OCI-LY7 (cell line): ENCODE measurements at regions not wholly inside any gene's neighbourhood (a gene's known extent, or its start where the extent isn't known, plus 50 kb on each side); places are given as distances from the start of the nearest gene placed in this dataset.

ENCODE experiments used
- BruUV-seq: library from RNA; stranded (reverse); fragments of 400-500 nt; replicated peaks from 2 replicates; lab custom pipeline; 2021; lab: Mats Ljungman, UMichigan
- CTCF ChIA-PET: fragments of 300-600 bp; sonication (Branson Sonifier 250); formaldehyde crosslinking; loops from one replicate; lab custom pipeline; 2022; ENCODE audit warnings: antibody characterized with exemption; ENCODE audit not compliant: unreplicated experiment; lab: Charles Lee
- POLR2A ChIA-PET: fragments of 300-600 bp; sonication (Branson Sonifier 250); formaldehyde crosslinking; loops from one replicate; lab custom pipeline; 2022; ENCODE audit warnings: antibody characterized with exemption; lab: Charles Lee
- DNase-seq: peaks from one replicate; pipeline ENCODE4 v3.0.0-alpha.2; 2015; ENCODE audit warnings: low spot score
- H2AFZ ChIP-seq: fragments of 200-600 bp; sonication (generic), shearing (Covaris generic); 2 replicates; pipeline ENCODE4 v1.6.1; 2014; ENCODE audit warnings: mild to moderate bottlenecking, antibody characterized with exemption, low read length, moderate library complexity
- H3K27ac ChIP-seq: fragments of 200-600 bp; sonication (generic); 2 replicates; pipeline ENCODE4 v1.5.1; 2014; ENCODE audit warnings: mixed run types, low read depth, mild to moderate bottlenecking, moderate library complexity, low read length, inconsistent platforms; ENCODE audit not compliant: poor library complexity, severe bottlenecking
- H3K36me3 ChIP-seq: fragments of 200-600 bp; sonication (generic); 2 replicates; pipeline ENCODE4 v1.6.1; 2014; ENCODE audit warnings: mild to moderate bottlenecking, antibody characterized with exemption, low read length, moderate library complexity, mixed read lengths; ENCODE audit not compliant: insufficient read depth
- H3K4me1 ChIP-seq: fragments of 200-600 bp; sonication (generic); 2 replicates; pipeline ENCODE4 v1.5.1; 2014; ENCODE audit warnings: mild to moderate bottlenecking, low read length; ENCODE audit not compliant: insufficient read depth, poor library complexity, severe bottlenecking
- H3K4me2 ChIP-seq: fragments of 200-600 bp; sonication (generic); 2 replicates; pipeline ENCODE4 v1.6.1; 2014; ENCODE audit warnings: mild to moderate bottlenecking, low read length
- H3K4me3 ChIP-seq: fragments of 200-600 bp; sonication (generic); 2 replicates; pipeline ENCODE4 v1.5.1; 2014; ENCODE audit warnings: mild to moderate bottlenecking, low read depth, low read length; ENCODE audit not compliant: poor library complexity, severe bottlenecking
- H3K79me2 ChIP-seq: fragments of 200-600 bp; sonication (generic); 2 replicates; pipeline ENCODE4 v1.6.1; 2016; ENCODE audit warnings: low read depth, mild to moderate bottlenecking, low read length, moderate library complexity, mixed read lengths; ENCODE audit not compliant: insufficient read depth
- H3K9me2 ChIP-seq: fragments of 200-600 bp; sonication (generic); 2 replicates; pipeline ENCODE4 v1.6.1; 2016; ENCODE audit warnings: mild to moderate bottlenecking, low read length, mixed read lengths; ENCODE audit not compliant: insufficient read depth
- H3K9me3 ChIP-seq: fragments of 200-600 bp; sonication (generic); 2 replicates; pipeline ENCODE4 v1.6.1; 2014; ENCODE audit warnings: mild to moderate bottlenecking, mixed run types, low read length, mixed read lengths
- H4K20me1 ChIP-seq: fragments of 200-600 bp; sonication (generic); 2 replicates; pipeline ENCODE4 v1.6.1; 2014; ENCODE audit warnings: mild to moderate bottlenecking, antibody characterized with exemption, low read length, moderate library complexity, mixed read lengths; ENCODE audit not compliant: insufficient read depth
- CTCF ChIP-seq: fragments of 200-600 bp; sonication (generic); conservative IDR thresholded peaks from 2 replicates; pipeline ENCODE4 v1.5.1; 2014; ENCODE audit warnings: mild to moderate bottlenecking, antibody characterized with exemption, low read length, moderate library complexity, mixed read lengths
- EZH2phosphoT487 ChIP-seq: fragments of 200-600 bp; sonication (generic); IDR thresholded peaks from 2 replicates; pipeline ENCODE4 v1.6.1; 2018; ENCODE audit warnings: low read depth, borderline replicate concordance, mild to moderate bottlenecking, mixed run types, antibody characterized with exemption, low read length, moderate library complexity, mixed read lengths
- intact Hi-C: fragments of 100-400 bp; cut with micrococcal nuclease; formaldehyde crosslinking; loops from one replicate; pipeline ENCODE4 v1.10.0; 2022; ENCODE audit not compliant: unreplicated experiment

- no peak for DNase-seq
- ChIA-PET POLR2A (no interaction called here), CTCF (no interaction called here)
- no peak for TF ChIP-seq EZH2phosphoT487
- TF ChIP-seq CTCF = no peak
- no peak overlapping the region for H3K27ac ChIP-seq
- H3K36me3 ChIP-seq = no peaks in the 10 kb centered on the region
- no peak overlapping the region for H2AFZ ChIP-seq
- H3K79me2 ChIP-seq = no peaks in the 10 kb centered on the region
- no peaks in the 10 kb centered on the region for H3K4me1 ChIP-seq
- BruUV-seq = no TSS peak
- no peak overlapping the region for H3K4me3 ChIP-seq
- intact Hi-C loops = no loop called here
- H4K20me1 ChIP-seq = no peaks in the 10 kb centered on the region
- H3K9me2 ChIP-seq = no peaks in the 10 kb centered on the region
- no peak overlapping the region for H3K4me2 ChIP-seq
- H3K9me3 ChIP-seq = 0 out of 2 replicates have a peak, but pooled peaks cover 4% of the 10 kb centered on the region
Measured at GRCh38 chr5:25881318-25882036, 1156.9 kb downstream of the CDH9 start.

GRCh38 chr5:25863811-25864210 lies 1174.6 kb downstream of the CDH9 start:
- Histone ChIP-seq H3K4me3 (no peak overlapping the region), H3K79me2 (no peaks in the 10 kb centered on the region), H3K4me2 (no peak overlapping the region), H3K4me1 (no peaks in the 10 kb centered on the region), H3K9me2 (no peaks in the 10 kb centered on the region), H3K36me3 (no peaks in the 10 kb centered on the region), H3K9me3 (no peaks in the 10 kb centered on the region), H2AFZ (no peak overlapping the region), H3K27ac (no peak overlapping the region), H4K20me1 (no peaks in the 10 kb centered on the region)
- DNase-seq = no peak
- ChIA-PET POLR2A (interaction anchor here (0.6 to 0.7 kb wide), 2 partner anchors 35 to 62 kb away, joined by 3 to 5 read pairs; no protein-coding TSS in a partner anchor), CTCF (no interaction called here)
- intact Hi-C loops = no loop called here
- BruUV-seq = no TSS peak
- TF ChIP-seq CTCF (no peak), EZH2phosphoT487 (no peak)

GRCh38 chr5:25862276-25862675 lies 1176.1 kb downstream of the CDH9 start:
- BruUV-seq = no TSS peak
- no peaks in the 10 kb centered on the region for H3K79me2 ChIP-seq
- no peaks in the 10 kb centered on the region for H3K36me3 ChIP-seq
- no peak overlapping the region for H3K4me2 ChIP-seq
- no peak overlapping the region for H3K27ac ChIP-seq
- DNase-seq = no peak
- H3K4me3 ChIP-seq = no peak overlapping the region
- intact Hi-C loops = no loop called here
- TF ChIP-seq EZH2phosphoT487 = no peak
- peak; percentile 39 for TF ChIP-seq CTCF
- H3K9me3 ChIP-seq = no peaks in the 10 kb centered on the region
- H3K4me1 ChIP-seq = no peaks in the 10 kb centered on the region
- no peaks in the 10 kb centered on the region for H3K9me2 ChIP-seq
- no peak overlapping the region for H2AFZ ChIP-seq
- POLR2A ChIA-PET = interaction anchor here (0.6 kb wide), 1 partner anchor 297 kb away, joined by 4 read pairs; no protein-coding TSS in a partner anchor
- CTCF ChIA-PET = no interaction called here
- H4K20me1 ChIP-seq = no peaks in the 10 kb centered on the region
